ENCODE measurements at regions not wholly inside any gene's neighbourhood (a gene's known extent, or its start where the extent isn't known, plus 50 kb on each side); places are given as distances from the start of the nearest gene placed in this dataset.

GRCh38 chr17:77570565-77570898 lies 388.0 kb upstream of the TNRC6C start:
- Histone ChIP-seq H3K27me3 (peaks cover 45% of the 10 kb centered on the region), H3K9me3 (no peaks in the 10 kb centered on the region), H3K27ac (no peak overlapping the region), H3K4me1 (ENCODE audit: control insufficient read depth in 1 of 2, insufficient read depth in 1 of 2, low read depth in 1 of 2, low read length in 1 of 2) (peaks cover 11 to 14% of the 10 kb centered on the region in 2 experiments), H3K36me3 (no peaks in the 10 kb centered on the region), H3K4me3 (ENCODE audit: low read depth in 1 of 2, low read length in 1 of 2) (no peak overlapping the region)
- no peak for TF ChIP-seq CTCF (IDR thresholded peaks at IDR 0.05)

DNA sequence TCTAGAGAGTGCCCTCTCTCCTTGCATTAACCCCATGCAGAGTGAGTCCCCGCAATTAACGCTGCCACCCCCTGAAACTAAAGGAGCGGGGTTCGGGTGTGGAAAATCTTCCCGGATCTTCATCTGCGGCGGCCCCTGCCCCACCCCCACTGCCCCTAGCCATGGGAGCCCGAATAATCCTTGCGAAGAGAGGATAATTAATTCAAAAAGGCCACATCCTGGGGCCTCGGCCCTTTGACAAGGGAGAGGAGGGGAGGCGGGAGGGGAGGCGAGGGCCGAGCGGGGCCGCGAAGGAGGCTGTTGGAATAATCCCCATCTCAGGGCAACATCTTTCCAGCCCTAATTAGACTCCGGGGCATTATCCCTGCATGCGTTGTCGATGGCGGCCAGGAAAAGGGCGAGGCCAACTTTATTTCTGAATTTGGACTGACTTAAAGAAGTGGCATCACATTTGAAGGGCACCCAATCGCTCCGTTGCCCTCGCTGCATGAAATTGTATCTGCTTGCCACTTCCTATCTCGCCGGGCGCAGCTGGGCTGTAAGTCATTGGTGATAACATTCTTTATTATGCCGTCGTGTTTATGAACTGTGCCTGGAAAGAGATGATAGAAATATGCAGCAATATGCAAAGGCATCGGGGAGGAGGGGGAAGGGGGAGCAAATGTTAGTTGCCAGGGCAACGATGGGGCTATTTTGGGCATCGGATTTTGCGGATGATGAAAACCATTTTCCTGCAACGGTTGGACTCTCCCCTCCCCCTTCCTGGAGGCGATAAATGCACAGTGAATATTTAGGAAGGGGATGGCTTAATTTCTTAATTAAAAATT lies 387.1 kb upstream of the TNRC6C start:
- Histone ChIP-seq H3K4me3 (ENCODE audit: low read depth in 1 of 2, low read length in 1 of 2) (no peak overlapping the region), H3K27me3 (peaks cover 45% of the 10 kb centered on the region)
- TF ChIP-seq CTCF (IDR thresholded peaks at IDR 0.05), result no peak

GRCh38 chr17:77572065-77572601 lies 386.4 kb upstream of the TNRC6C start:
- H3K4me3 ChIP-seq (ENCODE audit: low read depth in 1 of 2, low read length in 1 of 2), result no peak overlapping the region
- H3K9me3 ChIP-seq, result no peaks in the 10 kb centered on the region
- TF ChIP-seq CTCF (IDR thresholded peaks at IDR 0.05), result no peak
- no peak overlapping the region for H3K27ac ChIP-seq
- peaks cover 40% of the 10 kb centered on the region for H3K27me3 ChIP-seq
- no peaks in the 10 kb centered on the region for H3K36me3 ChIP-seq
- peaks cover 11 to 14% of the 10 kb centered on the region in 2 experiments for H3K4me1 ChIP-seq (ENCODE audit: control insufficient read depth in 1 of 2, insufficient read depth in 1 of 2, low read depth in 1 of 2, low read length in 1 of 2)

More for the DNA sequence above, 387.1 kb upstream of the TNRC6C start:
- Histone ChIP-seq H3K9me3 (no peaks in the 10 kb centered on the region), H3K4me1 (ENCODE audit: control insufficient read depth in 1 of 2, insufficient read depth in 1 of 2, low read depth in 1 of 2, low read length in 1 of 2) (peaks cover 11 to 14% of the 10 kb centered on the region in 2 experiments), H3K27ac (no peak overlapping the region), H3K36me3 (no peaks in the 10 kb centered on the region)

DNA sequence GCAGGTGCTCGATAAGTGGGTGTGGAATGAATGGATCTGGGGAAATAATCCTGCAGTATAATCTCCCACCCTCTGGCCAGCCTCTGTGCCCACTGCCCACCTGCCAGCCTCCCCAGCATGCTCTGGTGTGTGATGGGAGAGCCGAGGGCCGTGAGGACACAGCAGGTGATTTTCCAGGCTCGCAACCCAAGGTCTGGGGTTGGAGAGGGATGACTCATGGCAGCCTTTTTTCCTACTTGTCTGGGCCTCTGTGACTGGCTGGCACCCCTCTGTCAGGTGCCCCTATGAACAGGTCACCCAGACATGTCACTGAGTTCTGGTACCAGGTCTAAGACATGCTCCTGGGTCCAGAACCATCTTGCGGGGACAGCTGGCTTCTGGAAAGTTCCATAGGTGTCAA lies 385.7 kb upstream of the TNRC6C start:
- H3K36me3 ChIP-seq, result no peaks in the 10 kb centered on the region

DNA sequence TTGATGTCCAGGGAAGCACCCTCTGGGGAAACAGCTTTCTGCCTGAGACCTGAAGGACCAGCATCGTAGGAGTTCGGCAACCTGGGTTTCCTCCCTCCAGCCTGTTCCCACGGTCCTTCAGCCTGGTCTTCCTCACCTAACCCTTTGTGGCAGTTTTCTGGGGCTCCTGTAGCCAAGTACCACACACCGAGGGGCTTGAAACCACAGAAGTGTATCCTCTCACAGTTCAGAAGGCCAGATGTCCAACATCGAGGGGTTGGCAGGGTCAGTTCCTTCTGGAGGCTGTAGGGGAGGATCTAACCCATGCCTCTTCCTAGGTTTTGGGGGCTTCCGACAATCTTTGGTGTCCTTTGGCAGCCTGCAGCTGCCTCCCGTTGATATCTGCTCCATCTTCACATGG lies 381.0 kb upstream of the TNRC6C start:
- Histone ChIP-seq H3K9me3 (no peaks in the 10 kb centered on the region), H3K27me3 (peaks cover 12% of the 10 kb centered on the region), H3K4me3 (ENCODE audit: low read depth in 1 of 2, low read length in 1 of 2) (no peak overlapping the region), H3K36me3 (no peaks in the 10 kb centered on the region), H3K4me1 (ENCODE audit: control insufficient read depth in 1 of 2, insufficient read depth in 1 of 2, low read depth in 1 of 2, low read length in 1 of 2) (no peaks in the 10 kb centered on the region), H3K27ac (no peak overlapping the region)
- TF ChIP-seq CTCF (IDR thresholded peaks at IDR 0.05), result no peak

More for the DNA sequence above, 385.7 kb upstream of the TNRC6C start:
- no peak overlapping the region for H3K4me3 ChIP-seq (ENCODE audit: low read depth in 1 of 2, low read length in 1 of 2)
- H3K27ac ChIP-seq, result no peak overlapping the region
- no peak for TF ChIP-seq CTCF (IDR thresholded peaks at IDR 0.05)
- H3K27me3 ChIP-seq, result peaks cover 40% of the 10 kb centered on the region
- peaks cover 11 to 14% of the 10 kb centered on the region in 2 experiments for H3K4me1 ChIP-seq (ENCODE audit: control insufficient read depth in 1 of 2, insufficient read depth in 1 of 2, low read depth in 1 of 2, low read length in 1 of 2)
- no peaks in the 10 kb centered on the region for H3K9me3 ChIP-seq

Data from neutrophil (primary cell).